HG02642 (cell line): ENCODE measurements at regions not wholly inside any gene's neighbourhood (a gene's known extent, or its start where the extent isn't known, plus 50 kb on each side); places are given as distances from the start of the nearest gene placed in this dataset.

ENCODE experiments used
- ATAC-seq: cut with Tn5 transposase; IDR thresholded peaks from one replicate; pipeline ENCODE4 v1.9.1; 2021; ENCODE audit warnings: mild to moderate bottlenecking; ENCODE audit not compliant: unreplicated experiment, poor library complexity

- ATAC-seq = no peak
Observed at GRCh38 chr20:51195990-51196389, 173.1 kb upstream of the KCNG1 start.

DNA sequence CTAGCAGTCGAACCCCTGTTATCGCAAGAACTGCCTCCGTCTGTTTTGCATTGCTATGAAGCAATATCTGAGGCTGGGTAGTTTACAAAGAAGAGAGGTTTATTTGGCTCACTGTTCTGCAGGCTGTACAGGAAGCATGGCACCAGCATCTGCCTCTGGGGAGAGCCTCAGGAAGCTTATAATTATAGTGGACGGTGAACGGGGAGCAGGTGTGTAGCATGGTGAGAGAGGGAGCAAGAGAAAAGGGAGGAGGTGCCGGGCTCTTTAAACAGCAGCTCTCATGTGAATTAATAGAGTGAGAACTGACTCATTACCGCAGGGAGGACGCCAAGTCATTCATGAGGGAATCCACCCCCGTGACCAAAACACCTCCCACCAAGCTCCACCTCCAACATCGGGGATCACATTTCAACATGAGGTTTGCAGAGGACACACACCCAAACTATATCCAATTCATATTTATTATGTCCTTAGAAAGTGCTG, 172.6 kb upstream of the KCNG1 start:
- ATAC-seq = no peak

DNA sequence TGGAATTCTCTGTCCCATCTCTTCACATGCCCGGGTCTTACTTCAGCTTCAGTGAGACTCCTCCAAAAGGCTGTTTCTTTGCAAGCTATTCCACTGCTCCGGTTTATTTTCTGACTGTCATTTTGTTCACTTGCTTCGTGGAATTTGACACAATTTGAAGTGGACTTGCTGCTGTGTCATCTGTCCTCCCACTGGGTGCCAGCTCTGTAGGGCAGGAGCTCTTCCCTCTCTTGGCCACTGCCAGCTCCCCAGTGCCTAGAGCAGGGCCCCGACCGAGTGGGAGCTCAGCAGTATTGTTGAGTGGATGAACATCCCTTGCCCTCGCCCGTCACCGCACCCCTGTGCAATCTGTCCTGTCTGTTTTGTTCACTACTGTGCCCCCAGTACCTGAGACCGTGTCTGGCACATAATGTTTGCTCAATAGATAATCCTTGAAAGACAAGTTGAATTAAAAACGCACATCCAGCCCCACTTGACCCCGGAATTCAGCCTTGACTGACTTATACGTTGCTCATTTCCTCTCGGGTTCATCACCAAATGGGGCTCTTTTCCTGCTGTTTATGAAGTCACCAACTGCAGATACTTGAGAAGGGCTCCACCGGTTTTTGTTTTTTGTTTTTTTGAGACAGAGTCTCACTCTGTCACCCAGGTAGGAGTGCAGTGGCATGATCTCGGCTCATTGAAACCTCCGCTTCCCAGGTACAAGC, 170.3 kb upstream of the KCNG1 start:
- ATAC-seq = no peak

DNA sequence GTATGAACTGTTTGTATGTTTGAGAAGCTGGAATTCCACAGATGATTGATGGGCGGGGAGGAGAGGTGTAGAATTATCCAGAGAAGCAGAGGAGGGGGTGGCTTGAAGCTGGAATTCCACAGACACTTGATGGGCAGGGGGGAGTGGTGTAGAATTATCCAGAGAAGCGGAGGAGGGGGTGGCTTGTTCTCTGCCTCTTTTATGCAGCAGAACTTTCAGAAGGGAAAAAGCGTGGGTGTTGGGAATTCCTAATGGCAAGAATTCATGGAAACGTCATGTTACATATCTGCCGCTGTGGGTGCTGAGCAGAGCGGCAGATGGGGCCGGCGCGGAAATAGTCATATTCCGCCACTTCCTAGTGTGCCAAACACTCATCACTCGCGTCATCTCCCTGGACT, 167.9 kb upstream of the KCNG1 start:
- no peak for ATAC-seq

GRCh38 chr20:51189814-51190782, 167.2 kb upstream of the KCNG1 start:
- no peak for ATAC-seq

GRCh38 chr20:51188941-51189340, 166.0 kb upstream of the KCNG1 start:
- no peak for ATAC-seq

DNA sequence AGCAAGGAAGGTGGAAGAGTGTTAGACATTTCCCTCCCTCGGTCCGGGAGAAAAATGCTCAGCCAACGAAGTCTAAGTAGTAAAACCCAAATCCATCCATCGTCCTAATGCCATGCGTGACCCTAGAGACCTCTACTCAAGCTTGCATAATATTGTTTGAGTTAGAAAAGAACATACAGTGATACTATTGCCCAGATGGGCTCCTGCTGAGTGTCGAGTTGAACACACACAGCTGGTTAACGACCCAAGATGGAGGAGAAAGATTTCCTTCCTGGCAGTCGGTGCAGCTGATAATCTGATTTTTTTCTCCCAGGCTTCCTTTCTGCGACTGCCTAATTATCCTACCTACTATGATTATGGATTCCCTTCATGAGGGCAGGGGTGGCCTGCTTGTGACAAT, 164.4 kb upstream of the KCNG1 start:
- ATAC-seq = no peak

DNA sequence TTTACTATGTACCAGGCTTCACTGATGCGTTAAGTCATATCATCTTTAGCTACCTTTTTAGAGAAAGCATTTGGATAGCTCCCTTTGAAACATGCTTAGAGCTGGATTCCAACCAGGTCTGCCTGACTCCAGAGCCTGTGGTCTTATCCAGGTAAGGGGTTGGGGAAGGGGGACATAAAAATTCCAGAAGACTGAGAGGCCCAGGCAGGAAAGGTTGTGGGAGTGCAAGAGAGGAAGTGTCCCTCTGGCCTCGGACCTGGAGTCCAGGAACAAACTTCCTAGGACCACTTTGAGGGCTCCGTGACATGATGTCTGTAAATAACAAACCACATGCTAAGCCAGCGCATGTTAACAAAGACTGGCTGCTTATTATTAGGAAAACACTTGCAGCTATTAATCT, 163.0 kb upstream of the KCNG1 start:
- ATAC-seq = no peak

GRCh38 chr20:51185277-51185676, 162.4 kb upstream of the KCNG1 start:
- ATAC-seq = no peak

- no peak for ATAC-seq
Observed at GRCh38 chr20:51184289-51184688, 161.4 kb upstream of the KCNG1 start.

- ATAC-seq = no peak
Observed at GRCh38 chr20:51183451-51183850, 160.5 kb upstream of the KCNG1 start.

- ATAC-seq = no peak
Observed at GRCh38 chr20:51182571-51182970, 159.7 kb upstream of the KCNG1 start.

- no peak for ATAC-seq
Observed at GRCh38 chr20:51178153-51178552, 155.2 kb upstream of the KCNG1 start.

DNA sequence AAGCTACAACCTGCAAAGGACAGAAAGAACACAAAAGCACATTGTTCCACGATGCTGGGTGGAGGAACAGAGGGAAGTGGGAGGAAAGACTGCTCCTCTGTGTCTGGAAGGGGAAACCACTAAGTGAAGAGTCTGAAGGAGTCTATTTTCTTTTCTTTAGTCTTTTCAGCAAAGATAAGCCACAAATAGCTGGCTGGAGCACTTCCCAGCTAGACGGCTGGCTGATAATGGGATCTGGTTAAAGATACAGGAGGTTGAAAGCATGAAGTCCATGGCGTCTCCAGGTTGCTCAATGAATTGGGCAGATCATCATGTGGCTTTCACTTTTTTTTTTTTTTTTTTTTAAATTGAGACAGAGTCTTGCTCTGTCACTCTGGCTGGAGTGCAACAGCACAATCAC, 154.0 kb upstream of the KCNG1 start:
- ATAC-seq = no peak

DNA sequence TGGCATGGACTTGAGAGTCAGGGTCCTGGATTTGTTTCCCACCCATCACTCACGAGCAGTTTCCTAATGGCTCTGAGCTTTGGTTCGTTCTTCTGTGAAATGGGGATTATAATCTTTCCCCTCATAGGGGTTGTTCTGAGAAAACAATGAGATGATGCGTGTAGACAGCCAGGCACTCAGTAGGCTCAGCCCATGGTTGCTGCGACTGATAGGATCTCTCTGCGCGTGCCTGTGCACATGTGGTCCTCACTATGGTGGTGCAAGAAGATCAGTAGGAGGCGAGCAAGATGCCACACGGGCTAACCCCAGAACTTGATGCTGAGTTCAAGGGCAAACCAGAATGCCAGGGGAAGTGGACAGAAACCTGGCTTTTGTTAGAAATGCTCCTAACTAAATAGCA, 153.5 kb upstream of the KCNG1 start:
- no peak for ATAC-seq

- ATAC-seq = no peak
Observed at GRCh38 chr20:51175724-51176123, 152.8 kb upstream of the KCNG1 start.

- ATAC-seq = no peak
Observed at GRCh38 chr20:51175156-51175555, 152.2 kb upstream of the KCNG1 start.

DNA sequence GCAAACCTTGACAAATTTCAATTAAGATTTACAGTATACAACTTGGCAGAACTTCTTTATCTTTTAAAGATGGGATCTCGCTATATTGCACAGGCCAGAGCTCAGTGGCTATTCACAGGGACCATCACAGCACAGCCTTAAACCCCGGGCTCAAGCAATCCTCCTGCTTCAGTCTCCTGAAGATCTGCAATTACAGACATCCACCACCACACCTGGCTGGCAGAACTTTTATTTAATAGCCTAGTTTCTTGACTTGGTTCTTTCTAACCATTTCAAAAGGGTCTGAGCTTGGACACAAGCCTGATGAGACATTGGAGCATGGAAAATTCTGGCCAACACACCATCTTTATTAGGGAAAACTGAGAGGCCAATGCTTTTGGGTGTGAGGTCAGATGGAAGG, 151.6 kb upstream of the KCNG1 start:
- no peak for ATAC-seq

DNA sequence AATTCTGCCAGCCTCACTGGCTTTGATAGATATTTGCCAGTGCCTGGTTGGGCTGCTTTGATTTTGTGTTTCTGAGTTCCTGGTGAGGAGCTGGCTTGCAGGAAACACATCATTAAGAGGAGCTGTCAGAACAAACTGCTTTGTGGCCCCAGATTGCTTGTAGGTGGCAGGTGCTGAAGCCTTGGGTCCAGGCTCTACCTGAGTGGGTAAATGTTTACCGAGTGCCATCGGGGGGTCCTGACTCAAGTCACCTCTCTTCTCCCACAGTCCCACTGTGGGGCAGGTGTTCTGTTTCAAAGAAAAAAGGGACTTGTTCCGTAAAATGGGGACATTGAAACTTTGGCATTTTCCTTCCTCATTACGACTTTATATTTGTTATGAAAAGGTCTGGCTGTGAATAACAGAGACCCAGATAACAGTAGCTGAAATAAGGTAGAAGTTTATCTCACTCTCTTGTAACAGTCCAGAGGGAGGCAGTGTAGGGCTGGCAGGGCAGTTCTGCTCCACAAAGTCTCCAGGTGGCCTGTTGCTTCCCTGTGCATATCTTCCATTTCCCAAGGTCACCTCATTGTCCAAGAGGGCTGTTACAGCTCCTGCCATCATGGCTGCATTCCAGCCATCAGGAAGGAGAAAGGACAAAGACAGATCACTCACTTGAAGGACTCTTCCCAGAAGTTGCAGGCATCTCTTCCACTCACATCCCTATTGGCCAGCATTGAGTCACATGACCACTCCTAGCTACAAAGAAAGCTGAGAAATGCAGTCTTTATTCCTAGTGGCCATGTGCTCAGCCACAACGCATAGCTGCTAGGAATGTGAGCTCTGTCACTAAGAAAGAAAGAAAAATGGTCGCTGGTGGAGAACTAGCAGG, 149.9 kb upstream of the KCNG1 start:
- ATAC-seq = no peak

DNA sequence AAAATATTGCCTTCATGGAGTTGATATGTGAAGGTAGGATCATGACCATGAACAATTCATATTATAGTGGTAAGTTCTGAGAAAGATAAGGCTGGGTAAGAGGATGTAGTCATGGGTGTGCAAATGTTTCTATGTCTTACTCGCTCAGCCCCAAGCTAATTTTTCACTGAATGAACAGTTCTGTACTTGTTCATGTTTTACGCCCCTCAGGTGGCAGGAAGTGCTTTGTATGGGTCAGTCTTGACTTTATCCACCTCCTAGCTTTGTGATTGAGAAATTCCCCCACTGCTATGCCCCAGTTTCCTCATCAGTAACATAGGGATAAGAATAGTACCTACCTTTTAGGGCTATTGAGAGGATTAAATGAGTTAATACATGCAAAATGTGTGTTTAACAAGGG, 148.2 kb upstream of the KCNG1 start:
- no peak for ATAC-seq

- no peak for ATAC-seq
Observed at GRCh38 chr20:51169813-51170212, 146.9 kb upstream of the KCNG1 start.
